Superior temporal gyrus (tissue), 1 donor: ENCODE measurements at regions not wholly inside any gene's neighbourhood (a gene's known extent, or its start where the extent isn't known, plus 50 kb on each side); places are given as distances from the start of the nearest gene placed in this dataset.
"Not testable (repeated sequence)": the region's sequence is repeated elsewhere in the genome, so short reads cannot be mapped to it uniquely, and the experiment has no call there.

Experiments
- DNase-seq: peaks from one replicate; pipeline ENCODE4 v3.0.0-alpha.2; 2016; ENCODE audit errors: extremely low spot score

DNA sequence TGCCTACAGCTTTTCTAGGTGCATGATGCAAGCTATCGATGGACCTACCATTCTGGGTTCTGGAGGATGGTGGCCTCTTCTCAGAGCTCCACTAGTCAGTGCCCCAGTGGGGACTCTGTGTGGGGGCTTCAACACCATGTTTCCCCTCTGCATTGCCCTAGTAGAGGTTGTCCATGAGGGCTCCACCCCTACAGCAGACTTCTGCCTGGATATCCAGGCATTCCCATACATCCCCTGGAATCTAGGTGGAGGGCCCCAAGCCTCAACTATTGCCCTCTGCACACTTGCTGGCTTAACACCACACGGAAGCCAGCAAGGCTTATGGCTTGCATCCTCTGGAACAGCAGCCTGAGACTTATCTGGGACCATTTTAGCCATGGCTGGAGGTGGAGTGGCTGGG lies 1299.9 kb upstream of the MIR17HG start:
- DNase-seq: no peak

DNA sequence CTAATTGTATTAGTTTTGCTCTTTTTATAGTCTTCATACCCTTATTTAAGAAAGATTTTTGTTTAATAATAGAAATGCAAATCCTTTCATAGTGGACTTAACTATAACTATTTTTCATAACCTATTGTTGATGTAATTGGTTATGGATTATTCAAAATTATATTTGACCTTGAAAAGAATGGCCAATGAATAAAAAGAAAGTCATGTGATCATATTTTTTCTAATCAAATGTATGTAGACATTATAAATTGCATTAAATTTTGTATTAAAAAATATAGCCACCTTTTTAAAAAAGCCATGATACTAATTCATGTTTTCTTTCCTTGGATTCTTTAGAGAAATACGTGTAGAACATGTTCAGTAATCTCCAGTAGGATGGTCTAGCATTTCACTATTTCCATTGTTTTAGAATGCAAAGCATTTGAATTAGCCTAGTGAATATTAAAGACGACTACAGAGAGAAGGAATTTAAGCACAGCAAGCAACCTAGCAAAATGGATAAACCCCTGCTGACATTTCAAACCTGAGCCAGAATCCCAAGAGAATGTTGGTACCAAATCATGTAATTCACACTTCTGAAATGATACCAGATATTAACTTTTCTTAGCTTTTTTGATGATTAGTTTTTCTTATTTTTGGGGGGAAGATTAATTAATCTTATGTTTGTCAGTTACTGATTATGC lies 1297.4 kb upstream of the MIR17HG start:
- DNase-seq: no peak

DNA sequence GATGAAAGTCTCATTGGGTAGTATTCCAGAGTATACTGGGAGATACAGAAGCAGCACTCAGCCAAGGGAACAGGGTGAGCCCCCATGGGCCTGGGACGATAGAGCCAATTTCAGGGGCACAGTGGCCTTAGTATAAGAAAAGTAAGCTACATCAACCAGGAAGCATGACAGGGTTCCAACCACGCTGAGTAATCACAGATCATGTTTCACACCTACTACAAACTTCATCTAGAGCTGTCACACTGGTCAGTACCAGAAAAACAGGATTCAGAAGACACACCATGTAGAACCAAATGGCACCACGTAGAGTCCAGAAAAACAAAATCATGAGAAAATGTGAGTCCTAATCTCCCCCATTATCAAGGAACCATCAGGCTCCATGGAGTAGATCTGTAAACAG lies 1292.4 kb upstream of the MIR17HG start:
- DNase-seq: no peak

DNA sequence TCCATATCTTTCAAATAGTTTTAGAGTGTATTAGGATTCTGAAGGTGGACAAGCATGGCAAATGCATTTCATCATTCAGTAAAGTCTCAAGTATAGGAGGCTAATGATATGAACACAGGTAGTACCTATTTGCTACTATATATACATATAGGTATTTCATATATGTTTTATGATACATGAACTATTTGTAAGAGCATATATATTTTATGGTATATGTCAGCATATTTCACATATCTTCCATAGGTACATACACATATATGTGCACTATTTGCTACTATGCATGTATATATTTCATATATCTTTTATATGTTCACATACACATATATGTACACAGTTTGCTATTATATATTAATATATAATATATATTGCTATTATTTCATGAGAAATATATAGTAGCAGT lies 1291.7 kb upstream of the MIR17HG start:
- no peak for DNase-seq

DNA sequence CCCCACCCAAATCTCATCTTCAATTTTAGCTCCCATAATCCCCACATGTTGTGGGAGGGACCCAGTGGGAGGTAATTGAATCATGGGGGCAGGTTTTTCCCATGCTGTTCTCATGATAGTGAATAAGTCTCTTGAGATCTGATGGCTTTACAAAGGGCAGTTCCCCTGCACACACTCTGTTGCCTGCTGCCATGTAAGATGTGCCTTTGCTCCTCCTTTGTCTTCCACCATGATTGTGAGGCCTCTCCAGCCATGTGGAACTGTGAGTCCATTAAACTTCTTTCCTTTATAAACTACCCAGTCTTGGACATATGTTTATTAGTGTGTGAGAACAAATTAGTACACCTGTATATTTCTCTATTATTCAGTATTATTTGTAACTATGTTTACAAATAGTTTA lies 1283.3 kb upstream of the MIR17HG start:
- DNase-seq: not testable (repeated sequence)

GRCh38 chr13:90068658-90069057 lies 1278.8 kb upstream of the MIR17HG start:
- no peak for DNase-seq

DNA sequence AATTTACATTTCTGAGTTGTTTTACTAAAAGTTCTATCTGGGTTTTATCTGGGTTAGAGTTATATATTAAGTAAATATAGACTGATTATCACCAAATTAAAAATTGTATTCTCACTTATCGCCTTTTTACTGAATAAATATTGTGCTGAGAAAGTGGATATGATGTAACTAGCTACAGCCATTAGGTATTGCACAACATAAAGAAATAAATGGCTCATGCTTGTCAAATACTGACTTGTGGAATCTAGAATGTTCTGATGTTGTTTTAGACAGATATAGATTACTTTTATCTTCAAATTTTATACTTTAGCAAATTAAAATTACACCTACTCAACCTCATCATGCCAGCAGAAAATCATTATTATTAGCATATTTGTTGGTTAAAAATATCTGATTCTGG lies 1277.1 kb upstream of the MIR17HG start:
- DNase-seq: no peak

- DNase-seq: no peak
Observed at GRCh38 chr13:90070837-90071525, 1276.5 kb upstream of the MIR17HG start.

DNA sequence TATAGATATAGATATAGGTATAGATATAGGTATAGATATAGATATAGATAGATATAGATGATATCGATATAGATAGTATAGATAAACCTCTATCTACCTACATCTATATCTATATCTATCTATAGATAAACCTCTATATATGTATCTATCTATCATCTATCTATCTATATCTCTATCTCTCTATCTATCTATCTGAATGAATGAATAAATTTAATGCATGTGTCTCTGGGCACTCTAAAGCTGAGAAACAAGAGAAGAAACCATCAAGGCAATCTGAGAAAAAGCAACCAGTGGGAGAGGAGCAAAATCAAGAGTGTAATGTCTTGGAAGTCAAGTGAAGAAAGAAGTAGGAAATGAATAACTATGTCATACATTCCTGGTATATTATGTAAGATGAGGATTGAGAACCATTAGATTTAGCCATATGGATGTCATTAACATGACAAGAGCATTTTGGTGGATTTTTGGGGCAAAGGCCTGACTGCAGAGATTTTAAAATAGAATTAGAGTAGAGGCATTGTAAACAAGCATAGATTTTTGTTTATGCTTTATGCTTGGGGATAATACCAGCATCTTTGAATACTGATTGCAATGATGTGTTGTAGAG lies 1262.7 kb upstream of the MIR17HG start:
- no peak for DNase-seq

- no peak for DNase-seq
Observed at GRCh38 chr13:90089051-90089450, 1258.4 kb upstream of the MIR17HG start.

DNA sequence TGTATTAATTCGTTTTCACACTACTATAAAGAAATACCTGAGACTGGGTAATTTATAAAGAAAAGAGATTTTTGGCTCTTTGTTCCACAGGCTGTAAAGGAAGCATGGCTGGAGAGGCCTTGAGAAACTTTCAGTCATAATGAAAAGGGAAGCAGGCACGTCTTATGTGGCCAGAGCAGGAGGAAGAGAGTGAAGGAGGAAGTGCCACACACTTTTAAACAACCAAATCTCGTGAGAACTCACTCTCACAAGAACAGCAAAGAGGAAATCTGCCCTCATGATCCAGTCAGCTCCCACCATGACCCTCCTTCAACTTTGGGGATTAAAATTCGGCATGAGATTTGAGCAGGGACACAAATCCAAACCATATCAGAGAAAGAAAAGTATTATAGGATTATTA lies 1255.9 kb upstream of the MIR17HG start:
- no peak for DNase-seq

DNA sequence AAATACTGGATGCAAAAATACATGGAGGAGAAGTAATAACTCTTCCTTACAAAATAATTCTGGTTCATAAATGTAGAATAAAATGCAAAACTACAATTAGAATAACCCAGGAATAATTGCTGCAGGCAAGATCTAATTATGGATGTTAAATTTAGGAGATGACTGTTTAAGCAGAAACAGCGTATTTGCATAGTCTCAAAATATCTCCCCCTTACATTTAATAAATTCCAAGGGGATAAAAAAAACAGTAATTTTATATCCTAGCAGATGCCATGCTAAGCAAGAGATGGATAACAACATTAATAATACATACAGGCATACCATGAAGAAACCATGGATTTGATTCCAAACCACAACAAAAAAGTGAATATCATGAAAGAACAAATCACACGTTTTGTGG lies 1253.1 kb upstream of the MIR17HG start:
- DNase-seq: no peak

GRCh38 chr13:90098577-90098976 lies 1248.9 kb upstream of the MIR17HG start:
- DNase-seq: no peak

GRCh38 chr13:90099847-90100246 lies 1247.6 kb upstream of the MIR17HG start:
- DNase-seq: no peak

- no peak for DNase-seq
Observed at GRCh38 chr13:90103099-90103784, 1244.2 kb upstream of the MIR17HG start.

DNA sequence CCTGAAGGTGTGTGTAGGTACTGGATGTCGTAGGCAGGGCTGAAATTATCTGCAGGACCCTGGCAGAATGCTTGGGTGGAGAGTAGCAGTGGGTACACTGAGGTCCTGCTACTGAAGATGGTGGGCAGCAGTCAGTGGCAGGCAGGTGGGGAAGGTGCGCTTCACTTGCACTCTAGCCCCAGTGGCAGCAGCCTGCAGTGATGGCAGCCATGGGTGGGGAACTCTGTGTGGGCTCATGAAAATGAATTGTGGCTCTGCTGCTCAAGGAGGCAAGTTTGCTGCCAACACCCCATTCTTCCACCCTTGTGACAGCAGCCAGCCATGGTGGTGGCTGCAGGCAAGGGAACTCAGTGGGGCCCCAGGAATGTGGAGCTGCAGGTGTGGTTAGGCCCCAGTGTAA lies 1242.7 kb upstream of the MIR17HG start:
- no peak for DNase-seq

- DNase-seq: no peak
Observed at GRCh38 chr13:90105276-90105675, 1242.2 kb upstream of the MIR17HG start.

DNA sequence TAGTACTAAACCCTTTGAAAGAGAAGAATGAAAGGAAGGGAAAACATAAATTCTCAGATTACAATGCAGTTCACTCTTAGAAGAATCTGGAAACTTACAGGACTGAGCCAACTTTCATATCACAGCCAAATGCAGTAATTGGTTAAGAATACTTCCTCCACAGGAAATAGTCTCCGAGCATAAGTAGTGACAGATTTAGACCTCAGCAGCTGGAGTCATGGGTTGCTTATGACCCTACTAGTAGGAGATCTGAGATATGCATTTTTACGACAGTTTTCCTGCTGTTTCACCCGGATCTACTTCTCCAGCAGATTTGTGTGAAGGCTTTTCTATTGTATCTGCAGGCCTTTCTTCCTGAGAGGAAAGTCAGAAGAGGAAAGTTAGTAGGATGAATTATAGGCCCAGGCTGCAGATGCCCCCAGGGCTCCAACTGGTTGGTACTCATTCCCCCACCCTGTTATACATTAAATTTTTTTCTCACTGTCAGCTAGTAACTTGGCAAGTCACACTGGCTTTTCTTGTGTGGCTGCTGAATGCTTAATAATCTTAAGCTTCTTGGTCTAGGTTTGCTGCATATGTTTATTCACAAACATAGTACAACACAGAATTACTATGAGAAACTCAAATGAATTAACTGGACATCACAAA lies 1241.5 kb upstream of the MIR17HG start:
- no peak for DNase-seq

GRCh38 chr13:90107661-90108060 lies 1239.8 kb upstream of the MIR17HG start:
- DNase-seq: no peak

- no peak for DNase-seq
Observed at GRCh38 chr13:90108547-90108946, 1238.9 kb upstream of the MIR17HG start.

DNA sequence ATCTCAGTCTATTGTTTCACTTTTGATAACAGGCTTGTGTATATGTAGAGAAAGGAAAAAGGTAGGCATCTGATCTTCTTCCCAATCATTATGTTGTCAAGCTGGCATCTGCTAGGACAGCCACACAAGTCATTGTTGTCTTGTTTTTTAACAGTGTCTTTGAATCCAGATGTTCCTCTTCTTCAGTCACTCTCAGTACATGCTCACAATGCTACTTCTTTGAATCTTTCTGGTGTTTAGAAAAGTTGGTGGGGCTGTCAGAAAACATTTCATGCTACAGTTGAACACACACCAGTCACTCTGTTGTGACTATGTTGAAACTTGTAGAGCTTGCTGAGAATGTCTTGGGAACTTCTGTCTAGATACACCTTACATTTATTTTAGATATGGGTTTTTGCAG lies 1231.4 kb upstream of the MIR17HG start:
- no peak for DNase-seq

DNA sequence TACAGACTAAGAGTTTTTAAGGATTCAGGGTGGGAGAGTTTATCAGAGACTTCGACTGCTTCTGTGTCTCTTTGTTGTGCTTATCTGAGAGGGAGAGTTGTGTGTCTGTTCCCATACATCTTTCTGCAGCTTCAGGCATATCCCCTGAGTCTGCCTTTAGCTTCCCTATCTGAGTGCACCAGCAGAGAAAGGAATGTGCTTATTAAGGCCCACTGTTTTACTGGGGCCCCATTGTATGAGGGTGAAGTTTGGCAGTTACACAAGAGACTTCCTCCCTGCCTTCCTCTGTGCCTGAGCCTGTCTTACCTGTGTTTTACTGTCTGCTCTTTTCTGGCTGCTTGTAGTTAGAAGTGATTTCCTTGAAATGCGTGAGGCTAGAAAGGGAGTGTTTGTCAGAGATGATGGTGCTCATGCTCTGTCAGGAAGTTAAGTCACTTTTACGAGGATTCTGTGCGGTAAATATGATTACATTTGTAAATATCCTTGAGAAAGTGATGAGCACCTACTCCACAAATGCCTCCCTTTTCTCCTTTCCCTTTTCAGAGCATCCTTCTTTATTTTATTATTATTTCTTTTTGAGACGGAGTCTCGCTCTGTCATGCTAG lies 1228.9 kb upstream of the MIR17HG start:
- no peak for DNase-seq
